Activated CD4-positive, alpha-beta T cell treated with anti-CD3 and anti-CD28 coated beads, Interleukin-2, amount 50 U/mL, for 16 hours (primary cell): ENCODE measurements at regions not wholly inside any gene's neighbourhood (a gene's known extent, or its start where the extent isn't known, plus 50 kb on each side); places are given as distances from the start of the nearest gene placed in this dataset.

Experiments used
- DNase-seq: peaks from one replicate; pipeline ENCODE4 v3.0.0-alpha.2; 2020

GRCh38 chr5:120016717-120017382 lies 387.5 kb downstream of the FAM170A start:
- no peak for DNase-seq

GRCh38 chr5:120017513-120017912 lies 388.2 kb downstream of the FAM170A start:
- DNase-seq = no peak

GRCh38 chr5:120035181-120035580 lies 405.8 kb downstream of the FAM170A start:
- DNase-seq = no peak

- DNase-seq = no peak
Measured at GRCh38 chr5:120035815-120036577, 406.6 kb downstream of the FAM170A start.

GRCh38 chr5:120037451-120037850 lies 408.1 kb downstream of the FAM170A start:
- DNase-seq = no peak

- DNase-seq = no peak
Measured at GRCh38 chr5:120039111-120039510, 409.8 kb downstream of the FAM170A start.

GRCh38 chr5:120043431-120043830 lies 414.1 kb downstream of the FAM170A start:
- DNase-seq = no peak

GRCh38 chr5:120052916-120053828 lies 410.9 kb upstream of the PRR16 start:
- DNase-seq = no peak

GRCh38 chr5:120053841-120054240 lies 410.3 kb upstream of the PRR16 start:
- DNase-seq = no peak

- DNase-seq = no peak
Measured at GRCh38 chr5:120055858-120056257, 408.2 kb upstream of the PRR16 start.

GRCh38 chr5:120062515-120062917 lies 401.6 kb upstream of the PRR16 start:
- no peak for DNase-seq

- DNase-seq = no peak
Measured at GRCh38 chr5:120072068-120072761, 391.9 kb upstream of the PRR16 start.

- DNase-seq = no peak
Measured at GRCh38 chr5:120073722-120074121, 390.4 kb upstream of the PRR16 start.

GRCh38 chr5:120080781-120081180 lies 383.3 kb upstream of the PRR16 start:
- DNase-seq = no peak

GRCh38 chr5:120082316-120083068 lies 381.6 kb upstream of the PRR16 start:
- no peak for DNase-seq

GRCh38 chr5:120083851-120084542 lies 380.1 kb upstream of the PRR16 start:
- DNase-seq = no peak

- DNase-seq = no peak
Measured at GRCh38 chr5:120084543-120084870, 379.6 kb upstream of the PRR16 start.

GRCh38 chr5:120086081-120086480 lies 378.0 kb upstream of the PRR16 start:
- no peak for DNase-seq

- no peak for DNase-seq
Measured at GRCh38 chr5:120088412-120088811, 375.7 kb upstream of the PRR16 start.

GRCh38 chr5:120088836-120089235 lies 375.3 kb upstream of the PRR16 start:
- DNase-seq = no peak

GRCh38 chr5:120091376-120091948 lies 372.6 kb upstream of the PRR16 start:
- no peak for DNase-seq
